HG02970 (cell line): ENCODE measurements at regions not wholly inside any gene's neighbourhood (a gene's known extent, or its start where the extent isn't known, plus 50 kb on each side); places are given as distances from the start of the nearest gene placed in this dataset.
"Not testable (repeated sequence)": the region's sequence is repeated elsewhere in the genome, so short reads cannot be mapped to it uniquely, and the experiment has no call there.

Experiments used
- ATAC-seq: cut with Tn5 transposase; IDR thresholded peaks from one replicate; pipeline ENCODE4 v1.9.1; 2021; ENCODE audit warnings: mild to moderate bottlenecking, moderate library complexity, moderate number of reproducible peaks; ENCODE audit not compliant: unreplicated experiment, low FRiP score

GRCh38 chr13:80865329-80865728 lies 524.4 kb upstream of the SPRY2 start:
- ATAC-seq: no peak

GRCh38 chr13:80862456-80862855 lies 521.5 kb upstream of the SPRY2 start:
- ATAC-seq: no peak

- no peak for ATAC-seq
These were observed 519.9 kb upstream of the SPRY2 start for GRCh38 chr13:80860845-80861244.

GRCh38 chr13:80858131-80858530 lies 517.2 kb upstream of the SPRY2 start:
- ATAC-seq: no peak

- ATAC-seq: no peak
These were observed 516.4 kb upstream of the SPRY2 start for GRCh38 chr13:80857321-80857720.

GRCh38 chr13:80850771-80851170 lies 509.8 kb upstream of the SPRY2 start:
- no peak for ATAC-seq

GRCh38 chr13:80844164-80844563 lies 503.2 kb upstream of the SPRY2 start:
- ATAC-seq: no peak

GRCh38 chr13:80841414-80841813 lies 500.5 kb upstream of the SPRY2 start:
- no peak for ATAC-seq

- no peak for ATAC-seq
These were observed 499.5 kb upstream of the SPRY2 start for GRCh38 chr13:80840316-80840976.

- ATAC-seq: no peak
These were observed 495.0 kb upstream of the SPRY2 start for GRCh38 chr13:80835902-80836301.

- no peak for ATAC-seq
These were observed 489.5 kb upstream of the SPRY2 start for GRCh38 chr13:80830431-80830830.

GRCh38 chr13:80828759-80829158 lies 487.8 kb upstream of the SPRY2 start:
- no peak for ATAC-seq

- ATAC-seq: no peak
These were observed 484.4 kb upstream of the SPRY2 start for GRCh38 chr13:80825276-80825675.

- ATAC-seq: no peak
These were observed 483.3 kb upstream of the SPRY2 start for GRCh38 chr13:80824229-80824628.

GRCh38 chr13:80823472-80823871 lies 482.5 kb upstream of the SPRY2 start:
- ATAC-seq: no peak

GRCh38 chr13:80821466-80821865 lies 480.5 kb upstream of the SPRY2 start:
- no peak for ATAC-seq

- no peak for ATAC-seq
These were observed 477.1 kb upstream of the SPRY2 start for GRCh38 chr13:80817979-80818378.

GRCh38 chr13:80814541-80814940 lies 473.6 kb upstream of the SPRY2 start:
- ATAC-seq: no peak

GRCh38 chr13:80810294-80810693 lies 469.4 kb upstream of the SPRY2 start:
- not testable (repeated sequence) for ATAC-seq

- ATAC-seq: no peak
These were observed 462.0 kb upstream of the SPRY2 start for GRCh38 chr13:80802946-80803345.

- no peak for ATAC-seq
These were observed 457.7 kb upstream of the SPRY2 start for GRCh38 chr13:80798576-80799133.

- no peak for ATAC-seq
These were observed 446.7 kb upstream of the SPRY2 start for GRCh38 chr13:80787604-80788003.
